HS-27A (cell line): ENCODE measurements at regions not wholly inside any gene's neighbourhood (a gene's known extent, or its start where the extent isn't known, plus 50 kb on each side); places are given as distances from the start of the nearest gene placed in this dataset.
"Not testable (repeated sequence)": the region's sequence is repeated elsewhere in the genome, so short reads cannot be mapped to it uniquely, and the experiment has no call there.

Experiments
- DNase-seq: peaks from one replicate; pipeline ENCODE4 v3.0.0-alpha.2; 2012; ENCODE audit warnings: low read depth, missing footprints

- DNase-seq = no peak
Measured at GRCh38 chr15:45948181-45948621, 313.4 kb downstream of the SQOR start.

- DNase-seq = no peak
Measured at GRCh38 chr15:45958924-45959323, 324.1 kb downstream of the SQOR start.

DNA sequence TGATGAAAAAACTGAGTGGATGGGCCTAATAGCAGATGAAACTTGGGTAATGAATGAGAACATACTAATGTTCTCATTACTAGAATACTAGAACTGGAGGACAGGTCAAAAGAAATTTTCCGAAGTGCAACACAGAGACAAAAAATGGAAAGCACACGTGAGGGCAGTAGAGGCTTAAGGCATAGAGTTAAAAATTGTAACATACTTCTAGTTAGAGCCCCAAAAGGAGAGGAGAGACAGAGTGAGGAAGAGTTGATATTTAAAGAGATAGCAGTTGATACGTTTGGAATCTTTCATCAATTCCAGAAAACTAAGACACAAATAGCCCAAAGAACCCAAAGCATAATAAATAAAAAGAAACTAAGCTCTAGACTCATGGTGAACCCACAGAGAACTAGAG is 327.9 kb downstream of the SQOR start:
- DNase-seq = no peak

- DNase-seq = no peak
Measured at GRCh38 chr15:45970542-45970941, 335.7 kb downstream of the SQOR start.

- no peak for DNase-seq
Measured at GRCh38 chr15:45980366-45980765, 345.5 kb downstream of the SQOR start.

- DNase-seq = no peak
Measured at GRCh38 chr15:45981625-45982024, 346.8 kb downstream of the SQOR start.

- DNase-seq = no peak
Measured at GRCh38 chr15:45991863-45992262, 357.0 kb downstream of the SQOR start.

DNA sequence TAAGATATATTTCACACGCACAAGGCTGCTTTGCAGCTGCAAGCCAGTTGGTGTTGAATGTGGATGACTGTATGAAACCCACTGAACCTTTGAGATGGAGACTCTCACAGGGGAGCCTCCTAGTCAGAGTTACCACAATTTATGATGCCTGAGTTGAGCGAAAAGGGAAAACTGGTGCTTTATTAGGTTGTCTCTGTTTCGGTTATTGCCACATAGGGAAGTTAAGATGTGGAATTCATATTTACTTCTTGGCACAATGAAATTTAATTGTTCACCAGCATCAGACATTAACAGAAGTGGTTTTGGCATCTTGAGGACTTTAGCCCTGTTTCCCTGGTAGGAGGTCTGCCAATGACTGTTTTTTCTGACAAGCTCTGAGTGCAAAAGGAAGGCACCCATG is 358.2 kb downstream of the SQOR start:
- no peak for DNase-seq

- no peak for DNase-seq
Measured at GRCh38 chr15:45993508-45993907, 358.7 kb downstream of the SQOR start.

GRCh38 chr15:45995800-45996199 is 361.0 kb downstream of the SQOR start:
- no peak for DNase-seq

GRCh38 chr15:46014532-46014931 is 379.7 kb downstream of the SQOR start:
- DNase-seq = no peak

DNA sequence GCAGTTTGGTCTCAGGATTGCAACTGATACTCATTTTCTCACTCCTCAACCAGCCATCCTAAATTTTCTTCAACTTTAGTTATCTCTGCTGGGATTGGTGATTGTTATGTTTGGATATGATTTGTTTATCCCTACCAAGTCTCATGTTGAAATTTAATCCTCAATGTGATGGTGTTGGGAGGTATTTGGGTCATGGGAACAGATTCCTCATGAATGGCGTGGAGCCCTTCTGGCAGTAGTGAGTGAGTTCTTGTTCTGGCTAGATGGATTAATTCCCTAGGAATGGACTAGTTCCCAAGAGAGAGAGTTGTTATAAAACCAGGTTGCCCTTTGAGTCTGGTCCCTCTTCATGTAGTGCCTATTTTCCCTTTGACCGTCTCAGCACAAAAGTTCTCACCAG is 399.9 kb downstream of the SQOR start:
- no peak for DNase-seq

GRCh38 chr15:46039703-46040102 is 404.9 kb downstream of the SQOR start:
- no peak for DNase-seq

DNA sequence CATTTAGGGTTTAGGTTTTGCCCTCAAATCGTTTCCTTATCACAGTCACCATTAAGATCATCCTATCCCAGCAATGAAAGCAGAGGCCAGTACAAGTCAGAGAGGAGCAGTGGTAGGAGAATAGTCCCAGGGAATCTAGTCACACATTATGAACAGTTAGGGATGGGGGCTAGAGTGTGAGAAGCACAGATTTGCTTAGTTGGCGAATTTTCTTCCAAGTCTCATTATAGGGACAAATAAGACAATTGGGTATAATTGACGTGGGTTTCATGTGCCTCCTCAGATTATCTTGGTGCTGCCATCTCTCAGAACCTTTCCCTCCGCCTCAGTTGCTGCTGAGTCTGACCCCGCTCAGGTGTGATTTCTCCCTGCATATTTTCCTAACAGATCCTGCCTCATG is 407.1 kb downstream of the SQOR start:
- DNase-seq = no peak

GRCh38 chr15:46059921-46060594 is 425.2 kb downstream of the SQOR start:
- no peak for DNase-seq

DNA sequence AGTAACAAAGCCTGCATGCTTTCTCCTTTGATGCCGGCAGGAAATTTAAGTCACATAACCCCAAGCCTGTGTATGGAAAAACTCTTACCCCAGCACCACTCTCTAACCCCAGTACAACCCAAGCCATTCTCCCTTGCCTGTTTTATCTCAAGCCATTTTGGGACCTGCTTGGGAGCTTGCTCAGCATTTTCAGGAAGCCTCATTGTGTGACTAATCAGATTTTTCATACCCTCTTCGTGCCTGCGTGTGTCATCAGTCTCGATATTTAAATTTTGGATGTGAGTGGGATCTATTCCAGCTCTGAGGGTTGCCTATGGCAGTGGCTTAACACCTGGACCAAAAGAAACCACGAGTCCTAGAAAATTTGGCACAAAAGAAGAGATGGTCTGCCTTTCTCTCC is 426.2 kb downstream of the SQOR start:
- DNase-seq = no peak

DNA sequence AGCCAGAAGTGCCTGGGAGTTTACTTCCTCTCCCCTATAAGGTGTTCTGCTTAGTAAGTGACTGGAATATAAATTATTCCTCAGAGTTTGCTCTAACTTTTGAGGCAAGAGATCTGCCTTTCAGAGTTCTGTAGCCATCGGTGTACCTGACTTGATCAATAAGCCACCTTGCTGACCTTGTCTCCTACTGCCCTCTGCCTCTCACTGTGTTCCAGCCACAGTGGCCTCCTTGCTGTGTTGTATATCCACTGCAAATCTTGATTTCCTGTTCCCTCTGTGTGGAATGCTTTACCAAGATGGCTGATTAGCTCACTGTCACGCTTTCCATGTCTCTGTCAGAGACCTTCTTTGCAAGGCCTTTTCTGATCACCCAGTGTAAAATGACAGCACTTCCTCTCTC is 442.4 kb downstream of the SQOR start:
- no peak for DNase-seq

- no peak for DNase-seq
Measured at GRCh38 chr15:46079046-46079445, 444.2 kb downstream of the SQOR start.

GRCh38 chr15:46080016-46080415 is 445.2 kb downstream of the SQOR start:
- no peak for DNase-seq

- no peak for DNase-seq
Measured at GRCh38 chr15:46088486-46089445, 453.9 kb downstream of the SQOR start.

GRCh38 chr15:46089467-46089935 is 454.7 kb downstream of the SQOR start:
- no peak for DNase-seq

- DNase-seq = peak; percentile 15
Measured at GRCh38 chr15:46091860-46092450, 457.1 kb downstream of the SQOR start.

DNA sequence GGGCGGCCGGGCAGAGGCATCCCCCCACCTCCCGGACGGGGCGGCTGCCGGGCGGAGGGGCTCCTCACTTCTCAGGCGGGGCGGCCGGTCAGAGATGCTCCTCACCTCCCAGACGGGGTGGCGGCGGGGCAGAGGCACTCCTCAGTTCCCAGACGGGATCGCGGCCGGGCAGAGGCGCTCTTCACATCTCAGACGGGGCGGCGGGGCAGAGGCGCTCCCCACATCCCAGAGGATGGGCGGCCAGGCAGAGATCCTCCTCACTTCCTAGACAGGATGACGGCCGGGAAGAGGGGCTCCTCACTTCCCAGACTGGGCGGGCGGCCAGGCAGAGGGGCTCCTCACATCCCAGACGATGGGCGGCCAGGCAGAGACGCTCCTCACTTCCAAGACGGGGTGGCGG is 463.2 kb downstream of the SQOR start:
- DNase-seq = not testable (repeated sequence)
